ENCODE measurements at regions not wholly inside any gene's neighbourhood (a gene's known extent, or its start where the extent isn't known, plus 50 kb on each side); places are given as distances from the start of the nearest gene placed in this dataset.

DNA sequence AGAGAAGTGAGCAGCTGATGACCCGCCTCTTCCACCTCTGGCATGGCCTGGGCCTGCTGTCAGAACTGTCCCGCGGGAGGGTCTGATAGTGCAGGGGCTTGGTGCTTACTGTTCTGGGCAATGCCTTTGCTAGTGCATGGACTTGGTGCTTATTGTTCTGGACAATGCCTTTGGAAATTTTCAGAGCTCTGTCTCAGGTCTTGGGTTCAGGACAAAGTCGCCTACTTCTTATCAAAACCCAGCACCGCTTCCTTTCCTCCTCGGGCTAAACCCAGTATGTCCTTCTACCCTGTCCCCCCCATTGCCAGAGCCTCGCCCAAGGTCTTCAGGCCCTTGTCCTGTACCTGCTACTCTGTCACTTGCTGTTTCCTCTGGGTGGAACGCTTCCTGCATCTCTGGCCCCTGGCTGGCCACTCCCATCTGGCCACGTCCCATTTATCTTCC, 149.6 kb downstream of the ACKR3 start:
- H3K4me1 ChIP-seq (ENCODE audit: control insufficient read depth, extremely low read depth, insufficient read depth, low read length) = no peaks in the 10 kb centered on the region
- H3K4me2 ChIP-seq (ENCODE audit: extremely low read depth, insufficient read depth, low read length) = no peak overlapping the region
- no peaks in the 10 kb centered on the region for H3K79me2 ChIP-seq (ENCODE audit: control insufficient read depth, insufficient read depth, low read length)
- no peaks in the 10 kb centered on the region for H3K36me3 ChIP-seq (ENCODE audit: control insufficient read depth, insufficient read depth, low read length)
- no peaks in the 10 kb centered on the region for H3K9me3 ChIP-seq (ENCODE audit: control insufficient read depth, insufficient read depth, low read depth, low read length)
- H4K20me1 ChIP-seq (ENCODE audit: control insufficient read depth, extremely low read depth, insufficient read depth, low read length) = no peaks in the 10 kb centered on the region
- H3K27ac ChIP-seq (ENCODE audit: insufficient read depth, low read length) = no peak overlapping the region
- no peak overlapping the region for H3K4me3 ChIP-seq (replicated peaks in 1 of 4; ENCODE audit: control extremely low read depth in 1 of 4, insufficient read depth in 1 of 4, low read depth in 3 of 4, low read length in 4 of 4)
- no peak overlapping the region for H2AFZ ChIP-seq (ENCODE audit: low read length)
- H3K27me3 ChIP-seq (ENCODE audit: control insufficient read depth, insufficient read depth, low read length) = no peaks in the 10 kb centered on the region
- TF ChIP-seq, protein P1, sequence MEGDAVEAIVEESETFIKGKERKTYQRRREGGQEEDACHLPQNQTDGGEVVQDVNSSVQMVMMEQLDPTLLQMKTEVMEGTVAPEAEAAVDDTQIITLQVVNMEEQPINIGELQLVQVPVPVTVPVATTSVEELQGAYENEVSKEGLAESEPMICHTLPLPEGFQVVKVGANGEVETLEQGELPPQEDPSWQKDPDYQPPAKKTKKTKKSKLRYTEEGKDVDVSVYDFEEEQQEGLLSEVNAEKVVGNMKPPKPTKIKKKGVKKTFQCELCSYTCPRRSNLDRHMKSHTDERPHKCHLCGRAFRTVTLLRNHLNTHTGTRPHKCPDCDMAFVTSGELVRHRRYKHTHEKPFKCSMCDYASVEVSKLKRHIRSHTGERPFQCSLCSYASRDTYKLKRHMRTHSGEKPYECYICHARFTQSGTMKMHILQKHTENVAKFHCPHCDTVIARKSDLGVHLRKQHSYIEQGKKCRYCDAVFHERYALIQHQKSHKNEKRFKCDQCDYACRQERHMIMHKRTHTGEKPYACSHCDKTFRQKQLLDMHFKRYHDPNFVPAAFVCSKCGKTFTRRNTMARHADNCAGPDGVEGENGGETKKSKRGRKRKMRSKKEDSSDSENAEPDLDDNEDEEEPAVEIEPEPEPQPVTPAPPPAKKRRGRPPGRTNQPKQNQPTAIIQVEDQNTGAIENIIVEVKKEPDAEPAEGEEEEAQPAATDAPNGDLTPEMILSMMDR (conservative IDR thresholded peaks at IDR 0.05 in 1 of 2, IDR thresholded peaks at IDR 0.05 in 1 of 2; ENCODE audit: low read depth in 1 of 2, low read length in 2 of 2) = no peak
- no peak for TF ChIP-seq EZH2 (IDR thresholded peaks at IDR 0.05; ENCODE audit: low read length, missing control alignments)
- DNase-seq (ENCODE audit: low read depth in 2 of 2) = no peak
- H3K9ac ChIP-seq (ENCODE audit: insufficient read depth, low read length) = no peak overlapping the region

DNA sequence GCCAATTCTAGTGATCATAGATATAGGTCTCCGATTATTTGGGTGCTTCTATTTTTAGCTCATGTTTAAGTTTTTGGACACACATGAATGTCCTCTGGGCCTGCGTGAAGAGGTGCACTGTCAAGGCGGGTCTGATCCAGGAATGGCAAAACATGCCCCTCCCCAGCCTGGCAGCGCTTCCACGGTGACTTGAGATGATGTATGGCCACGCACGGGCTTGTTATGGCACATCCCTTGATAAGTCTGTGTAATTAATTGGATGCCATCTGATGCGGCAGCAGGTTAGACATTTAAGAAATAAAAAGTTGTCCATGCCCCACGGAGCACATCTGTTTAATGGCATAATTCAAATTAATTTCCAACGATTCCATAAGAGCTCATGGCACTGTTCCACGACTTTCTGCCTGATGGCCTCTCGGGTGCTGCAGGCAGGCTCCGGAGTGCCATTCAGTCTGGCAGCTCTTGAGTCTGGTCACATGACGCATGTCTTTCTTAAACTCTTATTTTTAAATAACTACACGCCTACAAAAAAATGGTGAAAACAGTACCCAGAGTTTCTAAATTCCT, 151.4 kb downstream of the ACKR3 start:
- H3K36me3 ChIP-seq (ENCODE audit: control insufficient read depth, insufficient read depth, low read length) = no peaks in the 10 kb centered on the region
- H3K27ac ChIP-seq (ENCODE audit: insufficient read depth, low read length) = no peak overlapping the region

DNA sequence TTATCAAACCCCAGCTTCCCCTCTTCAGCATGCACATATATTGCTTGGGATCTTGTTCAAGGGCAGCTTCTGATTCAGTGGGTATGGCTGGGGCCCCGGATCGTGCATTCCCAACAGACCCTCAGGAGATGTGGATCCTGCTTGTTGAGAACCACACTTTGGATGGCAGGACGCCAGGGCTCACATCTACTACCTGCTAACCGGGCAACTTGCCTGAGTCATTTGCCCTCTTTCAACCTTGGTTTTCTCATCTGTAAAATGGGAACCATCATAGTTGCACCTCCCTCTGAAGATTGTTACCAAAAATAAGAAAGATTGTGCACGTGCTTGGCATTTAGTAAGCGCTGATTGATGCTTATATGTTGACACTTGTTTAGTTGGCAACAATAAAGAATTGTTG, 154.6 kb downstream of the ACKR3 start:
- no peaks in the 10 kb centered on the region for H3K36me3 ChIP-seq (ENCODE audit: control insufficient read depth, insufficient read depth, low read length)
- no peaks in the 10 kb centered on the region for H4K20me1 ChIP-seq (ENCODE audit: control insufficient read depth, extremely low read depth, insufficient read depth, low read length)
- DNase-seq (ENCODE audit: low read depth in 2 of 2) = no peak
- no peaks in the 10 kb centered on the region for H3K27me3 ChIP-seq (ENCODE audit: control insufficient read depth, insufficient read depth, low read length)
- no peaks in the 10 kb centered on the region for H3K79me2 ChIP-seq (ENCODE audit: control insufficient read depth, insufficient read depth, low read length)
- TF ChIP-seq EZH2 (IDR thresholded peaks at IDR 0.05; ENCODE audit: low read length, missing control alignments) = no peak
- TF ChIP-seq, protein P1 (conservative IDR thresholded peaks at IDR 0.05 in 1 of 2, IDR thresholded peaks at IDR 0.05 in 1 of 2; ENCODE audit: low read depth in 1 of 2, low read length in 2 of 2) = no peak
- H3K9ac ChIP-seq (ENCODE audit: insufficient read depth, low read length) = no peak overlapping the region
- no peaks in the 10 kb centered on the region for H3K9me3 ChIP-seq (ENCODE audit: control insufficient read depth, insufficient read depth, low read depth, low read length)
- no peak overlapping the region for H2AFZ ChIP-seq (ENCODE audit: low read length)
- H3K4me1 ChIP-seq (ENCODE audit: control insufficient read depth, extremely low read depth, insufficient read depth, low read length) = no peaks in the 10 kb centered on the region
- H3K4me3 ChIP-seq (replicated peaks in 1 of 4; ENCODE audit: control extremely low read depth in 1 of 4, insufficient read depth in 1 of 4, low read depth in 3 of 4, low read length in 4 of 4) = no peak overlapping the region
- no peak overlapping the region for H3K27ac ChIP-seq (ENCODE audit: insufficient read depth, low read length)
- no peak overlapping the region for H3K4me2 ChIP-seq (ENCODE audit: extremely low read depth, insufficient read depth, low read length)

More for the DNA sequence above, 151.4 kb downstream of the ACKR3 start:
- H3K4me2 ChIP-seq (ENCODE audit: extremely low read depth, insufficient read depth, low read length) = no peak overlapping the region
- no peak overlapping the region for H3K4me3 ChIP-seq (replicated peaks in 1 of 4; ENCODE audit: control extremely low read depth in 1 of 4, insufficient read depth in 1 of 4, low read depth in 3 of 4, low read length in 4 of 4)
- H3K4me1 ChIP-seq (ENCODE audit: control insufficient read depth, extremely low read depth, insufficient read depth, low read length) = no peaks in the 10 kb centered on the region
- no peaks in the 10 kb centered on the region for H3K27me3 ChIP-seq (ENCODE audit: control insufficient read depth, insufficient read depth, low read length)
- TF ChIP-seq, protein P1 (conservative IDR thresholded peaks at IDR 0.05 in 1 of 2, IDR thresholded peaks at IDR 0.05 in 1 of 2; ENCODE audit: low read depth in 1 of 2, low read length in 2 of 2) = no peak
- no peak for TF ChIP-seq EZH2 (IDR thresholded peaks at IDR 0.05; ENCODE audit: low read length, missing control alignments)
- no peaks in the 10 kb centered on the region for H3K79me2 ChIP-seq (ENCODE audit: control insufficient read depth, insufficient read depth, low read length)
- H3K9ac ChIP-seq (ENCODE audit: insufficient read depth, low read length) = no peak overlapping the region
- DNase-seq (ENCODE audit: low read depth in 2 of 2) = no peak
- no peak overlapping the region for H2AFZ ChIP-seq (ENCODE audit: low read length)
- H4K20me1 ChIP-seq (ENCODE audit: control insufficient read depth, extremely low read depth, insufficient read depth, low read length) = no peaks in the 10 kb centered on the region
- H3K9me3 ChIP-seq (ENCODE audit: control insufficient read depth, insufficient read depth, low read depth, low read length) = no peaks in the 10 kb centered on the region

All from fibroblast of lung (primary cell).